HG02970 (cell line): ENCODE measurements at regions not wholly inside any gene's neighbourhood (a gene's known extent, or its start where the extent isn't known, plus 50 kb on each side); places are given as distances from the start of the nearest gene placed in this dataset.

Source experiments
- ATAC-seq: cut with Tn5 transposase; IDR thresholded peaks from one replicate; pipeline ENCODE4 v1.9.1; 2021; ENCODE audit warnings: mild to moderate bottlenecking, moderate library complexity, moderate number of reproducible peaks; ENCODE audit not compliant: unreplicated experiment, low FRiP score

- ATAC-seq, result no peak
Observed at GRCh38 chr1:163863731-163864130, 542.0 kb downstream of the NUF2 start.

- ATAC-seq, result no peak
Observed at GRCh38 chr1:163864207-163864606, 542.5 kb downstream of the NUF2 start.

GRCh38 chr1:163866564-163866963 is 544.8 kb downstream of the NUF2 start:
- ATAC-seq, result no peak

- ATAC-seq, result no peak
Observed at GRCh38 chr1:163870666-163871065, 548.9 kb downstream of the NUF2 start.

GRCh38 chr1:163872067-163872466 is 550.3 kb downstream of the NUF2 start:
- no peak for ATAC-seq

- no peak for ATAC-seq
Observed at GRCh38 chr1:163874070-163874469, 552.3 kb downstream of the NUF2 start.

GRCh38 chr1:163875200-163875926 is 553.6 kb downstream of the NUF2 start:
- no peak for ATAC-seq

- ATAC-seq, result no peak
Observed at GRCh38 chr1:163875927-163876320, 554.2 kb downstream of the NUF2 start.

GRCh38 chr1:163876546-163876945 is 554.8 kb downstream of the NUF2 start:
- ATAC-seq, result no peak

GRCh38 chr1:163877016-163877415 is 555.3 kb downstream of the NUF2 start:
- no peak for ATAC-seq

GRCh38 chr1:163885510-163885909 is 563.8 kb downstream of the NUF2 start:
- no peak for ATAC-seq

- no peak for ATAC-seq
Observed at GRCh38 chr1:163896001-163896400, 574.2 kb downstream of the NUF2 start.

GRCh38 chr1:163897412-163898155 is 575.8 kb downstream of the NUF2 start:
- ATAC-seq, result no peak

GRCh38 chr1:163906283-163906682 is 584.5 kb downstream of the NUF2 start:
- ATAC-seq, result no peak

GRCh38 chr1:163912170-163912884 is 590.6 kb downstream of the NUF2 start:
- ATAC-seq, result no peak

GRCh38 chr1:163914785-163915413 is 593.1 kb downstream of the NUF2 start:
- no peak for ATAC-seq

- ATAC-seq, result peak; percentile 65
Observed at GRCh38 chr1:163922743-163923201, 601.0 kb downstream of the NUF2 start.

- ATAC-seq, result no peak
Observed at GRCh38 chr1:163924041-163924440, 602.3 kb downstream of the NUF2 start.

- ATAC-seq, result no peak
Observed at GRCh38 chr1:163927493-163927892, 605.7 kb downstream of the NUF2 start.

- no peak for ATAC-seq
Observed at GRCh38 chr1:163928069-163928468, 606.3 kb downstream of the NUF2 start.

GRCh38 chr1:163928651-163929050 is 606.9 kb downstream of the NUF2 start:
- ATAC-seq, result no peak
